Lower leg skin (tissue), 4 donors: ENCODE measurements at regions not wholly inside any gene's neighbourhood (a gene's known extent, or its start where the extent isn't known, plus 50 kb on each side); places are given as distances from the start of the nearest gene placed in this dataset.

Experiments
- DNase-seq, 2 donors: peaks; one replicate each; pipeline ENCODE4 v3.0.0-alpha.2; 2019; ENCODE audit warnings: low spot score in 2 of 2
- H3K4me3 ChIP-seq: fragments of 200-600 bp; sonication (generic); 2 replicates; pipeline ENCODE4 v1.5.1; 2017; ENCODE audit warnings: mild to moderate bottlenecking, low read depth; ENCODE audit not compliant: poor library complexity, severe bottlenecking
- CTCF ChIP-seq, 3 donors: fragments of 450-650 bp; IDR thresholded peaks; one replicate each; pipeline ENCODE4 v1.5.1; 2016; ENCODE audit warnings: antibody characterized with exemption in 3 of 3, mild to moderate bottlenecking in 3 of 3, moderate library complexity in 2 of 3
- POLR2A ChIP-seq, 2 donors: fragments of 450-650 bp; IDR thresholded peaks; one replicate each; pipeline ENCODE4 v1.6.1; 2016 to 2017; ENCODE audit warnings: antibody characterized with exemption in 2 of 2, mild to moderate bottlenecking in 1 of 2, moderate library complexity in 1 of 2
- WGBS, 2 donors: methylation state at CpG; one replicate each; pipeline ENCODE4 v1.1.5; 2018; 5-methylcytosine and 5-hydroxymethylcytosine counted together
- intact Hi-C: fragments of 100-400 bp; cut with DNase I; formaldehyde crosslinking; loops from one replicate; pipeline ENCODE4 v1.15.0; 2023; ENCODE audit warnings: low total_unique reads

GRCh38 chr11:21968702-21969101 is 224.2 kb upstream of the ANO5 start:
- intact Hi-C loops, result no loop called here
- TF ChIP-seq POLR2A (IDR thresholded peaks at IDR 0.05) (no peak), CTCF (IDR thresholded peaks at IDR 0.05) (no peak)
- 83 to 89% methylated on average over 1 of the region's 1 CpG for WGBS, 2 donors
- DNase-seq, result no peak
- H3K4me3 ChIP-seq, result no peak overlapping the region

- 58 to 64% methylated on average over 3 of the region's 3 CpGs for whole genome bisulfite sequencing, 2 donors
- no peak overlapping the region for H3K4me3 ChIP-seq
- DNase-seq, result no peak
- TF ChIP-seq POLR2A (IDR thresholded peaks at IDR 0.05) (no peak), CTCF (IDR thresholded peaks at IDR 0.05) (no peak)
- intact Hi-C loops, result no loop called here
These were observed 223.0 kb upstream of the ANO5 start for GRCh38 chr11:21969841-21970240.

- DNase-seq, result no peak
- TF ChIP-seq POLR2A (IDR thresholded peaks at IDR 0.05) (no peak), CTCF (IDR thresholded peaks at IDR 0.05) (no peak)
- H3K4me3 ChIP-seq, result no peak overlapping the region
- WGBS, 2 donors, result 38 to 62% methylated on average over 2 of the region's 2 CpGs
- intact Hi-C loops, result no loop called here
These were observed 217.6 kb upstream of the ANO5 start for GRCh38 chr11:21975242-21975641.

GRCh38 chr11:21976210-21976609 is 216.7 kb upstream of the ANO5 start:
- no peak for DNase-seq
- no peak for TF ChIP-seq CTCF (IDR thresholded peaks at IDR 0.05)
- no peak for TF ChIP-seq POLR2A (IDR thresholded peaks at IDR 0.05)
- H3K4me3 ChIP-seq, result no peak overlapping the region
- intact Hi-C loops, result no loop called here
- WGBS, 2 donors, result 83 to 89% methylated on average over 8 of the region's 8 CpGs

DNA sequence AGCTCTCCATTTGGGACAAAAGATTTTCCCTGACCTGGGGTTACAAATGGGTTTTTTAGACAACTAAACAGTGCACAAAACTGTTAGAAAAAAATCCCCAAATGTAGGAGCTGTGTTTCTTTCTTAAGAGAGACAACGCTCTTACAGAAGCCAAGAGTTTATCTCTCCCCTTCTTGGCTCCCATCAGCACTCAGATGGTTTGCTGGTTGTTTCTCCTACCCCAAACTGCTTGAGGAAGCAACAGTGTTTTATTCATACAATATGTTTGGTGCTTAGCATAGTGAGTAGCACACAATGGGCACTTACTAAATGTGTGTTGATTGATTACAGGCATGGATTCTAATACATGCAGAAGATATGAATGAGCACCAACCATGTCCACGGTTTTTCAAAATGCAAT is 209.5 kb upstream of the ANO5 start:
- TF ChIP-seq POLR2A (IDR thresholded peaks at IDR 0.05), result no peak
- TF ChIP-seq CTCF (IDR thresholded peaks at IDR 0.05), result no peak
- intact Hi-C loops, result no loop called here
- DNase-seq, result no peak
- WGBS, 2 donors, result 73 to 74% methylated on average over 2 of the region's 2 CpGs
- no peak overlapping the region for H3K4me3 ChIP-seq

GRCh38 chr11:21986361-21986760 is 206.5 kb upstream of the ANO5 start:
- TF ChIP-seq POLR2A (IDR thresholded peaks at IDR 0.05), result no peak
- no peak for TF ChIP-seq CTCF (IDR thresholded peaks at IDR 0.05)
- 44 to 50% methylated on average over 2 of the region's 2 CpGs for WGBS, 2 donors
- H3K4me3 ChIP-seq, result no peak overlapping the region
- intact Hi-C loops, result no loop called here
- DNase-seq, result no peak
